ENCODE measurements at regions not wholly inside any gene's neighbourhood (a gene's known extent, or its start where the extent isn't known, plus 50 kb on each side); places are given as distances from the start of the nearest gene placed in this dataset.

DNA sequence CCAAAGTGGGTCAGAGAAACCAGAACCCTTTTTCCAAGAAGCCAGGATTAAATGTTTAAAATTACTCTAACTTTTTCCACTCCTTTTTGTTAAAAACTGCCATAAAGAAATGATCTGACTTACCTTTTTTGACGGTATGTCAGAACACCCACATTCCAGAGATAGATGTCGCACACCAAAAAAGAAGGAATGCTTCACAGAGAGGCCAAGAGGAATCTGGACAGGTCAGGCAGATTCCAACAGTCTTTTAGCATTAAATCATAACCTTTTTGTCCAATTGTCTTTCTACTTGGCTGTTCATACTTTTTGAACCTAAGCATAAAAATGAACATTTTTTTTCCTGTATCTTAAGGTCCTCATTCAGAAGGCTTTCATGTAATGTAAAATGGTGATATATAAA lies 846.9 kb downstream of the NSUN3 start:
- CTCF ChIA-PET (ENCODE audit: partially characterized antibody), result no interaction called here
- H2BK5ac ChIP-seq (ENCODE audit: low read depth, low read length), result no peak overlapping the region
- no peaks in the 10 kb centered on the region for H3K4me1 ChIP-seq (replicated peaks in 1 of 4; ENCODE audit: control insufficient read depth in 3 of 4, insufficient read depth in 4 of 4, low read length in 3 of 4)
- TF ChIP-seq TEAD4 (IDR thresholded peaks at IDR 0.05; ENCODE audit: low read depth, low read length), result no peak
- TF ChIP-seq MAFK (IDR thresholded peaks at IDR 0.05; ENCODE audit: low read depth, low read length), result no peak
- TF ChIP-seq GTF2F1 (IDR thresholded peaks at IDR 0.05; ENCODE audit: borderline replicate concordance, low read depth, low read length), result no peak
- no peak for TF ChIP-seq TCF12 (IDR thresholded peaks at IDR 0.05; ENCODE audit: low read depth, low read length)
- TF ChIP-seq HDAC6 (IDR thresholded peaks at IDR 0.05; ENCODE audit: low read depth, low read length), result no peak
- no peak for TF ChIP-seq SUZ12 (IDR thresholded peaks at IDR 0.05; ENCODE audit: low read length)
- no peak overlapping the region for H3K14ac ChIP-seq (ENCODE audit: insufficient read length)
- H3K9me3 ChIP-seq (ENCODE audit: insufficient read depth in 2 of 2, low read depth in 1 of 2, low read length in 1 of 2), result no peaks in the 10 kb centered on the region
- H3K79me2 ChIP-seq (ENCODE audit: control insufficient read depth in 1 of 2, insufficient read depth in 2 of 2, low read length in 2 of 2), result no peaks in the 10 kb centered on the region
- no peak overlapping the region for H3K4me3 ChIP-seq (ENCODE audit: extremely low read depth in 1 of 4, insufficient read depth in 2 of 4, low read depth in 3 of 4, low read length in 4 of 4)
- WGBS, 2 experiments (ENCODE audit: extremely low coverage in 1 of 2, insufficient coverage in 1 of 2, insufficient read length in 1 of 2, insufficient replicate concordance in 2 of 2, low coverage in 1 of 2, low lambda C conversion rate in 2 of 2, missing lambda C conversion rate in 1 of 2), result 94% methylated on average over 2 of the region's 2 CpGs; no CpG with 5 or more reads in 1 of the 2 experiments
- H2BK120ac ChIP-seq (replicated peaks; ENCODE audit: low read depth, low read length), result no peak overlapping the region
- no peak overlapping the region for H2BK15ac ChIP-seq (ENCODE audit: low read length)
- H3K36me3 ChIP-seq (ENCODE audit: control insufficient read depth in 2 of 4, insufficient read depth in 4 of 4, low read length in 3 of 4), result no peaks in the 10 kb centered on the region
- no peaks in the 10 kb centered on the region for H3K23me2 ChIP-seq (ENCODE audit: low read depth, low read length)
- H2AFZ ChIP-seq (ENCODE audit: low read length), result 0 out of 2 replicates have a peak overlapping the region, but pooled peaks have one; percentile 22
- FAIRE-seq, result no peak
- H2BK12ac ChIP-seq (ENCODE audit: low read depth, low read length), result no peak overlapping the region
- H3K27ac ChIP-seq (ENCODE audit: low read depth, low read length), result no peak overlapping the region
- H2AK5ac ChIP-seq (ENCODE audit: low read depth, low read length), result no peak overlapping the region
- POLR2A ChIA-PET (ENCODE audit: partially characterized antibody), result no interaction called here
- no peak overlapping the region for H3K18ac ChIP-seq (ENCODE audit: extremely low read depth, low read length)
- no peak overlapping the region for H3K4ac ChIP-seq (replicated peaks; ENCODE audit: insufficient read length, low read depth, low read length)
- no peak overlapping the region for H2BK20ac ChIP-seq (ENCODE audit: low read length)
- no peak overlapping the region for H3K23ac ChIP-seq (ENCODE audit: insufficient read length)
- no peak overlapping the region for H3K56ac ChIP-seq (replicated peaks; ENCODE audit: insufficient read length, low read depth, low read length)
- no peak overlapping the region for H4K91ac ChIP-seq (replicated peaks; ENCODE audit: insufficient read length, low read length)
- no peaks in the 10 kb centered on the region for H4K20me1 ChIP-seq (replicated peaks in 1 of 2; ENCODE audit: control insufficient read depth in 1 of 2, insufficient read depth in 2 of 2, low read length in 2 of 2)
- DNase-seq (ENCODE audit: low read depth in 1 of 2, low spot score in 2 of 2), result no peak
- H3K4me2 ChIP-seq (ENCODE audit: insufficient read depth in 1 of 2, low read depth in 2 of 2, low read length in 2 of 2), result no peak overlapping the region
- H3K27me3 ChIP-seq (replicated peaks in 1 of 4; ENCODE audit: control insufficient read depth in 3 of 4, extremely low read depth in 1 of 4, insufficient read depth in 3 of 4, low read length in 3 of 4), result no peaks in the 10 kb centered on the region
- H3K79me1 ChIP-seq (ENCODE audit: low read depth, low read length), result no peaks in the 10 kb centered on the region
- no peak overlapping the region for H3K9ac ChIP-seq (replicated peaks in 1 of 4; ENCODE audit: extremely low read depth in 1 of 4, low read depth in 3 of 4, low read length in 3 of 4)
- H4K8ac ChIP-seq (ENCODE audit: extremely low read depth, insufficient read depth, low read length), result no peak overlapping the region
- no peak overlapping the region for H4K5ac ChIP-seq (ENCODE audit: insufficient read length, low read depth, low read length)

Measured in H1 (cell line).